ENCODE measurements at regions not wholly inside any gene's neighbourhood (a gene's known extent, or its start where the extent isn't known, plus 50 kb on each side); places are given as distances from the start of the nearest gene placed in this dataset.

GRCh38 chr13:22061806-22062391, 391.0 kb downstream of the FGF9 start:
- no peak for DNase-seq (ENCODE audit: low spot score)
- H3K36me3 Mint-ChIP-seq (ENCODE audit: low read depth) = no peaks in the 10 kb centered on the region
- H3K4me1 Mint-ChIP-seq (ENCODE audit: low read depth) = peaks cover 13% of the 10 kb centered on the region
- H3K4me3 Mint-ChIP-seq (ENCODE audit: unreplicated experiment) = no peak overlapping the region
- H3K27ac Mint-ChIP-seq (ENCODE audit: unreplicated experiment) = no peak overlapping the region
- H3K9me3 Mint-ChIP-seq (ENCODE audit: low read depth) = peaks cover 2% of the 10 kb centered on the region
- no peaks in the 10 kb centered on the region for H3K27me3 Mint-ChIP-seq (ENCODE audit: low read depth)
- no peak for TF ChIP-seq CTCF (IDR thresholded peaks at IDR 0.05)

- Mint-ChIP-seq H3K9me3 (ENCODE audit: low read depth) (peaks cover 4% of the 10 kb centered on the region), H3K27ac (ENCODE audit: unreplicated experiment) (no peak overlapping the region), H3K4me3 (ENCODE audit: unreplicated experiment) (no peak overlapping the region), H3K27me3 (ENCODE audit: low read depth) (no peaks in the 10 kb centered on the region), H3K4me1 (ENCODE audit: low read depth) (peaks cover 13% of the 10 kb centered on the region), H3K36me3 (ENCODE audit: low read depth) (no peaks in the 10 kb centered on the region)
- DNase-seq (ENCODE audit: low spot score) = no peak
- TF ChIP-seq CTCF (IDR thresholded peaks at IDR 0.05) = no peak
These were observed 391.8 kb downstream of the FGF9 start for GRCh38 chr13:22062478-22063205.

GRCh38 chr13:22063416-22064124, 392.7 kb downstream of the FGF9 start:
- no peaks in the 10 kb centered on the region for H3K36me3 Mint-ChIP-seq (ENCODE audit: low read depth)
- no peaks in the 10 kb centered on the region for H3K27me3 Mint-ChIP-seq (ENCODE audit: low read depth)
- H3K9me3 Mint-ChIP-seq (ENCODE audit: low read depth) = peaks cover 4% of the 10 kb centered on the region
- H3K4me1 Mint-ChIP-seq (ENCODE audit: low read depth) = peaks cover 13% of the 10 kb centered on the region
- H3K4me3 Mint-ChIP-seq (ENCODE audit: unreplicated experiment) = no peak overlapping the region
- no peak overlapping the region for H3K27ac Mint-ChIP-seq (ENCODE audit: unreplicated experiment)
- DNase-seq (ENCODE audit: low spot score) = no peak
- no peak for TF ChIP-seq CTCF (IDR thresholded peaks at IDR 0.05)

- Mint-ChIP-seq H3K36me3 (ENCODE audit: low read depth) (no peaks in the 10 kb centered on the region), H3K4me3 (ENCODE audit: unreplicated experiment) (no peak overlapping the region), H3K27me3 (ENCODE audit: low read depth) (no peaks in the 10 kb centered on the region), H3K27ac (ENCODE audit: unreplicated experiment) (no peak overlapping the region), H3K4me1 (ENCODE audit: low read depth) (peaks cover 12% of the 10 kb centered on the region), H3K9me3 (ENCODE audit: low read depth) (peaks cover 4% of the 10 kb centered on the region)
- DNase-seq (ENCODE audit: low spot score) = no peak
- no peak for TF ChIP-seq CTCF (IDR thresholded peaks at IDR 0.05)
These were observed 394.2 kb downstream of the FGF9 start for GRCh38 chr13:22064854-22065620.

GRCh38 chr13:22073718-22074117, 402.8 kb downstream of the FGF9 start:
- peaks cover 18% of the 10 kb centered on the region for H3K27me3 Mint-ChIP-seq (ENCODE audit: low read depth)
- H3K36me3 Mint-ChIP-seq (ENCODE audit: low read depth) = no peaks in the 10 kb centered on the region
- no peak for DNase-seq (ENCODE audit: low spot score)
- no peaks in the 10 kb centered on the region for H3K9me3 Mint-ChIP-seq (ENCODE audit: low read depth)
- H3K4me3 Mint-ChIP-seq (ENCODE audit: unreplicated experiment) = no peak overlapping the region
- H3K4me1 Mint-ChIP-seq (ENCODE audit: low read depth) = peaks cover 8% of the 10 kb centered on the region
- H3K27ac Mint-ChIP-seq (ENCODE audit: unreplicated experiment) = no peak overlapping the region
- no peak for TF ChIP-seq CTCF (IDR thresholded peaks at IDR 0.05)
